IMR-90 (cell line): ENCODE measurements at regions not wholly inside any gene's neighbourhood (a gene's known extent, or its start where the extent isn't known, plus 50 kb on each side); places are given as distances from the start of the nearest gene placed in this dataset.
A peak's percentile ranks its signal among the peaks of the same experiment; 100 is the strongest.

ENCODE experiments used
- ATAC-seq: fragments of 200-7000 bp; cut with Tn5 transposase; 2 replicates; pipeline ENCODE4 v1.9.1; 2020; ENCODE audit warnings: low read depth, mild to moderate bottlenecking, moderate library complexity
- BruUV-seq: library from RNA; stranded (reverse); fragments of 400-500 nt; replicated peaks from 2 replicates; lab custom pipeline; 2021; lab: Mats Ljungman, UMichigan
- CTCF ChIA-PET: fragments of 300-600 bp; formaldehyde crosslinking; extraction: SDS; loops from one replicate; lab custom pipeline; 2021; ENCODE audit warnings: antibody characterized with exemption; lab: Yijun Ruan, JAX
- POLR2A ChIA-PET: fragments of 300-600 bp; sonication (Branson Sonifier 250); formaldehyde crosslinking; loops from one replicate; lab custom pipeline; 2022; ENCODE audit warnings: antibody characterized with exemption; ENCODE audit not compliant: unreplicated experiment; lab: Charles Lee
- DNase-seq: peaks from one replicate; pipeline ENCODE4 v3.0.0; 2013
- H2AFZ ChIP-seq: replicated peaks from 2 replicates; pipeline ENCODE3; 2013; ENCODE audit warnings: low read length, mild to moderate bottlenecking; ENCODE audit not compliant: poor library complexity
- H2AK5ac ChIP-seq: 2 replicates; pipeline ENCODE4 v1.6.1; 2013; ENCODE audit warnings: low read depth, low read length, inconsistent platforms
- H2AK9ac ChIP-seq: replicated peaks from 2 replicates; pipeline ENCODE3; 2013; ENCODE audit warnings: mild to moderate bottlenecking, low read depth, low read length, moderate library complexity; ENCODE audit not compliant: poor library complexity
- H2BK120ac ChIP-seq: 2 replicates; pipeline ENCODE4 v1.6.1; 2013; ENCODE audit warnings: low read depth, low read length, inconsistent platforms
- H2BK15ac ChIP-seq: 3 replicates; pipeline ENCODE4 v1.6.1; 2013; ENCODE audit warnings: low read depth, low read length, inconsistent platforms
- H2BK20ac ChIP-seq: 2 replicates; pipeline ENCODE4 v1.6.1; 2013; ENCODE audit warnings: low read depth, mild to moderate bottlenecking, inconsistent platforms, low read length, moderate library complexity
- H2BK5ac ChIP-seq: 2 replicates; pipeline ENCODE4 v1.6.1; 2013; ENCODE audit warnings: mild to moderate bottlenecking, low read depth, low read length, inconsistent platforms; ENCODE audit not compliant: poor library complexity, severe bottlenecking
- H3K14ac ChIP-seq: replicated peaks from 2 replicates; pipeline ENCODE4 v1.6.1; 2013; ENCODE audit warnings: low read depth, low read length, inconsistent platforms
- H3K18ac ChIP-seq: 2 replicates; pipeline ENCODE4 v1.6.1; 2013; ENCODE audit warnings: low read depth, low read length, control low read depth
- H3K23ac ChIP-seq: 2 replicates; pipeline ENCODE4 v1.6.1; 2013; ENCODE audit warnings: low read depth, low read length, inconsistent platforms
- H3K27ac ChIP-seq: 2 replicates; pipeline ENCODE4 v1.5.1; 2013; ENCODE audit warnings: mild to moderate bottlenecking, control low read depth, low read length; ENCODE audit not compliant: insufficient read depth
- H3K27me3 ChIP-seq: 2 replicates; pipeline ENCODE4 v1.6.1; 2013; ENCODE audit warnings: low read length; ENCODE audit not compliant: control insufficient read depth, insufficient read depth
- H3K36me3 ChIP-seq: 2 replicates; pipeline ENCODE4 v1.6.1; 2013; ENCODE audit warnings: low read length, mixed read lengths; ENCODE audit not compliant: control insufficient read depth, insufficient read depth
- H3K4ac ChIP-seq: 2 replicates; pipeline ENCODE4 v1.6.1; 2013; ENCODE audit warnings: low read depth, low read length, inconsistent platforms
- H3K4me1 ChIP-seq: 2 replicates; pipeline ENCODE4 v1.6.1; 2013; ENCODE audit warnings: low read length, mixed read lengths; ENCODE audit not compliant: control insufficient read depth, insufficient read depth
- H3K4me2 ChIP-seq: 2 replicates; pipeline ENCODE4 v1.6.1; 2013; ENCODE audit warnings: low read depth, mild to moderate bottlenecking, control low read depth, low read length, moderate library complexity
- H3K4me3 ChIP-seq: 2 replicates; pipeline ENCODE4 v1.5.1; 2013; ENCODE audit warnings: low read depth, mild to moderate bottlenecking, control low read depth, low read length, moderate library complexity; ENCODE audit not compliant: insufficient read depth
- H3K56ac ChIP-seq: 2 replicates; pipeline ENCODE4 v1.6.1; 2013; ENCODE audit warnings: low read length, inconsistent platforms; ENCODE audit not compliant: insufficient read depth; ENCODE audit errors: extremely low read depth
- H3K79me1 ChIP-seq, 2 experiments: 2 replicates each; pipeline ENCODE4 v1.6.1; 2013; ENCODE audit warnings: low read length in 2 of 2, inconsistent platforms in 1 of 2, low read depth in 1 of 2
- H3K9ac ChIP-seq: 2 replicates; pipeline ENCODE4 v1.6.1; 2013; ENCODE audit warnings: low read depth, low read length, control low read depth
- H3K9me1 ChIP-seq: 2 replicates; pipeline ENCODE4 v1.6.1; 2013; ENCODE audit warnings: low read length, inconsistent platforms; ENCODE audit not compliant: insufficient read depth
- H3K9me3 ChIP-seq: 2 replicates; pipeline ENCODE4 v1.6.1; 2013; ENCODE audit warnings: low read length; ENCODE audit not compliant: control insufficient read depth, insufficient read depth
- H4K20me1 ChIP-seq: 2 replicates; pipeline ENCODE4 v1.6.1; 2013; ENCODE audit warnings: low read length, inconsistent platforms; ENCODE audit not compliant: insufficient read depth
- H4K5ac ChIP-seq: 2 replicates; pipeline ENCODE4 v1.6.1; 2013; ENCODE audit warnings: mild to moderate bottlenecking, low read depth, low read length, control low read depth
- H4K8ac ChIP-seq, 2 experiments: 2 replicates each; pipeline ENCODE4 v1.6.1; 2013; ENCODE audit warnings: low read depth in 2 of 2, low read length in 2 of 2, control low read depth in 1 of 2, inconsistent platforms in 1 of 2
- H4K91ac ChIP-seq: 2 replicates; pipeline ENCODE4 v1.6.1; 2013; ENCODE audit warnings: low read depth, low read length, inconsistent platforms; ENCODE audit not compliant: insufficient read depth
- MAFK ChIP-seq: IDR thresholded peaks from 2 replicates; pipeline ENCODE4 v1.6.1; 2012; ENCODE audit warnings: low read depth, low read length, improper control_type of control experiment
- RFX5 ChIP-seq: IDR thresholded peaks from 2 replicates; pipeline ENCODE4 v1.8.0; 2012; ENCODE audit warnings: low read depth, mild to moderate bottlenecking, low read length, moderate library complexity
- WGBS, 2 experiments: methylation state at CpG; one replicate each; pipeline versions ENCODE4 v1.1.5 to v1.1.7; 2013; ENCODE audit warnings: missing lambda C conversion rate in 2 of 2; ENCODE audit not compliant: insufficient read length in 1 of 2; ENCODE audit errors: extremely low coverage in 2 of 2; 5-methylcytosine and 5-hydroxymethylcytosine counted together
- dilution Hi-C: fragments of 300-500 bp; cut with HindIII; formaldehyde crosslinking; loops from one replicate; pipeline ENCODE4 v1.14.3; 2018; ENCODE audit warnings: low sequenced_read_pairs; ENCODE audit not compliant: unreplicated experiment
- in situ Hi-C: fragments of 300-500 bp; cut with MboI; formaldehyde crosslinking; loops from 3 replicates; pipeline ENCODE4 v1.14.3; 2019; ENCODE audit warnings: low sequenced_read_pairs, inconsistent platforms, mixed read lengths
- intact Hi-C: fragments of 100-400 bp; cut with micrococcal nuclease; formaldehyde crosslinking; loops from 2 replicates; pipeline ENCODE4 v1.10.0; 2022

GRCh38 chr4:18945464-18945863 lies 923.9 kb upstream of the LCORL start:
- Histone ChIP-seq H3K36me3 (no peaks in the 10 kb centered on the region), H3K23ac (no peak overlapping the region), H4K20me1 (no peaks in the 10 kb centered on the region), H4K8ac (no peak overlapping the region), H3K14ac (no peak overlapping the region), H3K4me2 (no peak overlapping the region), H3K27me3 (no peaks in the 10 kb centered on the region), H3K9me3 (no peaks in the 10 kb centered on the region), H3K4me1 (no peaks in the 10 kb centered on the region), H3K9ac (no peak overlapping the region), H4K5ac (no peak overlapping the region), H3K4ac (no peak overlapping the region), H2AK5ac (no peak overlapping the region), H3K4me3 (no peak overlapping the region), H3K56ac (no peak overlapping the region), H2AK9ac (no peak overlapping the region), H2BK120ac (no peak overlapping the region), H2BK20ac (no peak overlapping the region), H2AFZ (no peak overlapping the region), H3K18ac (no peak overlapping the region), H2BK5ac (no peak overlapping the region), H3K79me1 (no peaks in the 10 kb centered on the region), H3K9me1 (no peaks in the 10 kb centered on the region), H4K91ac (no peak overlapping the region), H2BK15ac (no peak overlapping the region), H3K27ac (no peak overlapping the region)
- POLR2A ChIA-PET: no interaction called here
- BruUV-seq: no TSS peak
- ATAC-seq (no peak), DNase-seq (no peak)
- intact Hi-C loops (no loop called here), in situ Hi-C loops (no loop called here), dilution Hi-C loops (no loop called here)
- TF ChIP-seq MAFK: peak; percentile 47; the same call in 1 of the 2 replicates
- TF ChIP-seq RFX5: no peak
- CTCF ChIA-PET: no interaction called here
- no CpG with 5 or more reads among the region's 2 CpGs for WGBS, 2 experiments
